ENCODE measurements at regions not wholly inside any gene's neighbourhood (a gene's known extent, or its start where the extent isn't known, plus 50 kb on each side); places are given as distances from the start of the nearest gene placed in this dataset.

DNA sequence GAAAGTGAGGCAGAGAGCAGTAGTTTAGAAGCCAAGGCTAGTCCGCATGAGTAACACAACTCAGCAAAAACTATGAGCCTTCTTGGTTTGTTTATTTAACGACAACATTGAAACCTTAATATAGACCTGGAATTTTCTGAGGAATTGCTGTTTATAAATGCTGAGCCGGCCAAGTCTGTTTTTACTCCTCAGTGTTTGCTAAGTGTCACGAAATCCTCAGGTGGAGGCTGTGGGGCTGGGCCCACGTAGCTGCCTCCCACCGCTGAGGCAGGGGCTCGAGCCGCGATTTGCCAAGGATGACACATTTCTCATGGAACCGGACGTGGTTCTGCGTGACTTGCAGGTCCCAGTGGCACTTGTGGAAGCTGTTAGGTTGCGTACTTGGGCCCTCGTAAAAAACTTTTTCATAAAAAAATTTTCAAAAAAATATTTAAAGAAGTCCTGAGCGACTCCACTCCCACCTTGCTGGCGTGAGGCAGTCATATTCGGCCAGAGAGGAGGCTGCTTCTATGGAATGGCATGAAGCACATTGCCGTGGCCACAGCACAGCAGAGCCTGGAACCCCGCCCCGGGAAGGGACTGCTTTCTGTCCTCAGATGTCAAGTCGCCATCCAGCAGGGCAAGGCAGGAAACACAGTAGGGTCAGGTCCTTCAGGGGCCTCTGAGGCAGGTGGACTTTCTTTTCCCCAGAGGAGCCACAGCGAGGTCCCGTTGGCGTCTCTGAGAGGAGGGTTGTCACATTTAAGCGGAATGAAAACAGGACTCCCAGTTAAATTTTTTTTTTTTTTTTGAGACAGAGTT lies 64.8 kb upstream of the PCSK6 start:
- no peak for DNase-seq
- in situ Hi-C loops (cut with MboI; ENCODE audit: low pct_unique_long_range_greater_than_20kb, low sequenced_read_pairs): no loop called here

DNA sequence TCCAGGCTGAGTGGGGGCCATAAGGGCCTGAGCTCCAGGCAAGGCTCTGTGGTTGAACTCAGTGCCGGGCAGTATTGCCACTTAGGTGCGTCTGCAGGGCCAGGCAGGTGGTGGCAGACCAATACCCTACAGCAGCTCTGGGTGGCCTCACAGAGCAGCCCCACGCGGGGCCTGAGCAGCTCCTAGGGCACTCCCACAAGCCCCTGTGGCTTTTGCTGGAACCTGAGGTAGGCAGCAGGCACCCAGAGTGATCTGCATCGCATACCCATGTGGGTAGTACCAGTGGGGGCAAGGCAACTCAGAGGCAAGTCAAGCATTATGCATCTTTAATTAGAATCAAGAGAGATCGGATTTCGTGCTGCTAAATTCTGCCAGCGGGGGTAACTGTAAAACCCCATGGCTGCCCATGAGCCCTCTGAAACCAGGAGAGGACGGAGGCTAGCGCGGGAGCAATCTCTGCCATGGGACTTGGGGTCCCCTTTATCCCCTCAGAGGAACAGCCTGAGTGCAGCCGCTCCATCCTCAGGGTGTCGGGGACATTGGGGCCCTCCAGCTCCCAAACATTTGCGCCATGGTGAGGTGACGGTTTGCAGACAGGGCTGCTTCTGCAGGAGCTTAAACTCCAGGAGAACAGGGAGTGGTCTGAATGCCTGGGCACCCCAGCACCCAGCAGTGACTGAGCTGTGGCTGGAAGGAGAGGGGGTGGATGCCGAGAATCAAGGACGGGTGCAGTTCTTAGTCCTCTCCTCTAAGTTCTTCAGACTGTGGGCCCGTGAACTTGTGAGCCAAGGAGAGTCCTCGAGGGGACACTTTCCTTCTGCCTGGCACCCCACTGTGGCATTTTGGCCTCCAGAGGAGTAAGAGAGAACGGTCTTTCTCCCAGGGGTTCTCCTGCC lies 62.4 kb upstream of the PCSK6 start:
- in situ Hi-C loops (cut with MboI; ENCODE audit: low pct_unique_long_range_greater_than_20kb, low sequenced_read_pairs): no loop called here
- no peak for DNase-seq

DNA sequence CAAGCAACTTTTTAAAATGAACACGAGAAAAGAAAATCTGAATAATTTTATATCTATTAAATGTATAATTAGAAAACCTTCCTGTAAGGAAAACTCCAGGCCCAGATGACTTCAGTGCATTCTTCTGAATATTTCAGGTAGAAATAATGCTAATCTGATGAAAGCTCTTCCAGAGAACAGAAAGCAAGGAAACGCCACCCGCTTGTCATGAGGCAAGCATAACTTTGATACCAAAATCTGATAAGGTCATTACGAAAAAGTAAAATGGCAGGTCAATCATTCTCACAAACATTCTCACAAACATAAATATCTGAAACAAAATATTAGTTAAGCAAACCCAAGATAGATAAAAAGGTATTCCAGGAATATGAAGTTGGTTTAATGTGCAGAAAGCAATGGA lies 60.6 kb upstream of the PCSK6 start:
- DNase-seq: peak; percentile 23
- in situ Hi-C loops (cut with MboI; ENCODE audit: low pct_unique_long_range_greater_than_20kb, low sequenced_read_pairs): no loop called here

DNA sequence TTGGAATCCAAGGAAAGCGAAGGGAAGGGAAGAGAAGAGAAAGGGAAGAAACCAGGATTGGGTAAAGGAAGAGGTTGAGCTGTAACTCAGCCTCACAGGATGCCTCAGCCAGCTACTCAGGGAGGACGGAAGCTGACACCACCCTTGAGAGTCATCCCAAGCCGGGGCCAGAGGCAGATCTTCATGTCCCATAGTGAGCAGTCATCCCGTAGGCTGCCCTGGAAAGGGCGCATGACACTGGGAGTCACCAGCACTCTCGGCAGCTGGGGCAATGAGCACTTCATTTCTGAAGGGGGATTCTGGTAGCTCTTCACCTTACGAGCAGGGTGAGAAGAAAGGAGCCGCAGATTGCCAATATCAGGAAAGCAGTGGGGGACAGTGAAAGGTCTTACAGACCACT lies 60.1 kb upstream of the PCSK6 start:
- in situ Hi-C loops (cut with MboI; ENCODE audit: low pct_unique_long_range_greater_than_20kb, low sequenced_read_pairs): no loop called here
- no peak for DNase-seq

DNA sequence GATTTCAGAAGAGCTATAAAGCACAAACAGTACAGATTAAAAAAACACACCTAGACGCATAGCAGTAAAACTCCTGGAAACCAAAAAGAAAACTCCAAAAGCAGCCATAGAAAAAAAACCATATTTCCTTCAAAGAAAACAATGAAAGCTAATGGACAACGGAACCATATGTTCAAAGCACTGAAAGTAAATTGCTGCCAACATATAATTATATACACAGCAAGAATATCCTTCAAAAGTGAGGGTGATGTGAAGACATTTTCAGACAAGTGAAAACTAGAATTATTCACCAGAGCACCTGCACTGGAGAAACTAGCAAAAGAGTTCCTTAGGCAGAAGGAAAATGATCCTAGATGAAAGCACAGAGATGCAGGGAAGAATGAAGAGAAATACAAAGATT lies 58.2 kb upstream of the PCSK6 start:
- no peak for DNase-seq
- in situ Hi-C loops (cut with MboI; ENCODE audit: low pct_unique_long_range_greater_than_20kb, low sequenced_read_pairs): no loop called here

DNA sequence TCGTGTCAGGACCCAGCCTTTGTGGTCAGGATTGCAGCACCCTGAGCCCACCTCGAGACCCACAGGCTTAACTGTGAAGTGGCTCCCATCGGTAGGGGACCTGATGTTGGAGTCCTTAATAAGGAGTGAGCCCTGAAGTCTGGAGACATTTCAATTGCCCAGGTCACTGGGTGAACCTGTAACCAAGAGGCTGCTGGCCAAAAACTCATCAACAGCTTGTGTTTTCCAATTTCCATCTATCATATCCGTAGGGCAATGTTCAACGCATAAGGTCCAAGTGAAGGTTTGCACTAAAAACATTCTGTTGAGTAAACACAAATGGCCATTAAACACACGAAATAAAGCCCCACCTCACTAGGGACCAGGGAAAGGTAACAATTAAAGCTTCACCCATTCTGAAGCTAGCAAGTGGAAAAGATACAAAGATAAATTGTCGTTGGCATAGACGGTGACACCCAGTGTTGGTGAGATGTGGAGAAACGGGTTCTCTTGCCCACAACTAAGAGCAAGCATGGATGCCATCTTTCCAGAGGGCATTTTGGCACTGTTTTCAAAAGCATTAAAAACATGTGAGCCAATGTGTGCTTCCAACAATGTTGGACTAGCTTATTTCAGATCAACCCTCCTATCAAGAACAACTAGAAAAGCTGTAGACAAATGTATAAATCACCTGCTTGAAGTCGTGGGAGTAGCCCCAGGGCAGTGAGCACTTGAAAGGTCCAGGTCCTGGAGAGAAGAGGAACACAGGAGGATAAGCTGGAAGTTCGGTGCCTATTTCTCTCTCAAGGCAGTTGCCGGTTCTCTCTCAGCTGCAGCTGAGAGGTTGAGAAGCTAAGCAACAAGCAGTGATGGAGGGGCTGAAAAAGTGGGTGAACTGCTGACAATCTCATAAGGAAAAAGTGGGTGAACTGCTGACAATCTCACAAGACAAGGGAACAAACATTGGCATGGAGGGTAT lies 56.3 kb upstream of the PCSK6 start:
- DNase-seq: no peak
- in situ Hi-C loops (cut with MboI; ENCODE audit: low pct_unique_long_range_greater_than_20kb, low sequenced_read_pairs): no loop called here

DNA sequence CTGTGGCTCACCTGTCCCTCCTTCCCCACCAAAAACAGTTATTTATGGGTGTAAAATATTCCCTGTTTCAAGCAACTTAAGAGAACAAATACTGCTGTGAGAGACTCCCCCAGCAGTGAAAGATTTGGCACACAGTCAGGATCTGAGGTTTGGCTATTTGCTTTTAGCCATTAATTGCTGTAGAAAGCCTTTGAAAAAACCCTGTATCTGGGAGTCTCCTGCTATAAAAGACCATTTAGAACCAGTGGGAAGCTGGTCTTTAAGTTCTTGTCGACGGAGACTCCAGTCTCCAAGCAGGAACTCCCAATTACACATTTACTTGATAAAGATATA lies 55.1 kb upstream of the PCSK6 start:
- DNase-seq: no peak
- in situ Hi-C loops (cut with MboI; ENCODE audit: low pct_unique_long_range_greater_than_20kb, low sequenced_read_pairs): no loop called here

DNA sequence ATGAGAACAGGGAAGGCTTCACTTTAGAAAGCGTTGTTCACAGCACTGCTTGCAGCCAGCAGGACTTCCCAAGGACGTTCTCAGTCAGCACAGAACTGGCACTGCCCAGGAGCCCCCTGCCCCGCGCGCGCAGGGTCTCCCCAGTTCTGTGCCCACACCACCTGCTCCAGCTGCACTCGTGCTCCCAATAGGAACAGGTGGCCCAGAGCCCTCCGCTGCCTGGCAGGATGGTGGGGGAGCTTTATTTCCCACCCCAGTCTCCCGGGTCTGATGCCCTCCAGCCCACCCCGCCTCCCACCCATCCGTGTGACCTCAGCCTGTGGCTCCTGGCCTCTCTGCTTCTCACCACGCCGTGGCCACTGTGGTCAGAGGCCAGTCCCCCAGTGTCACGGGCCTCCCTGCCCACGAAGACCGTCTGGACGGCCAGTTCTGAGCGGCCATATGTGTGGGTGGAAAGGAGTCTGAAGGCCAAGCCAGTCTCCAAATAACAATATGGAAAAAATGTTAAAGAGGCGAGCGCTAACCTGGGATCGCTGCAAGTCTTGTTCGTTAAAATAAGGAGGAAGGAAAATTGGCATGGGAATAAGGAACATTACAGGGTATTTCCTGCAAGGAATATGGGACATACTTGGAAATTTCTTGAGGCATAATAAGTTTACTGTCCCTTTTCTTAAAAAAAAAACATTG lies 54.6 kb upstream of the PCSK6 start:
- in situ Hi-C loops (cut with MboI; ENCODE audit: low pct_unique_long_range_greater_than_20kb, low sequenced_read_pairs): no loop called here
- DNase-seq: no peak

DNA sequence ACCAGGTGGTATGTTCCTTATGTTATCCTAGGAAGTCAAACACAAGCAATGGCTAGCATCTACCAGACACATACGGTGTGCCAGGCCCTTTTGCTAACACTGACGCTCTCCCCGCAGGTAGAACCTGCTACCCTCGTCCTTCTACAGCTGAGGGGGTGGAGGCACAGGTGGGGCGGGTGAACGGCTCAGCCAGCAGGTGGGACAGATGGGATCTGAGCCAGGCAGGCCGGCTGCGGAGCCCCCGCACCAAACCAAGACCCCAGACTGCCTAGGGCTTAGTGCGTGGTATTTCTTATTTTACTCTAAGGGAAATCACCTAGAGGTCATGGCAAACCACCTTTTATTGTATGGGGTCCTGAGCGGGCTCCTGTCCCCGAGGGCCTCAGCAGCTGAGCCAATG lies 53.9 kb upstream of the PCSK6 start:
- in situ Hi-C loops (cut with MboI; ENCODE audit: low pct_unique_long_range_greater_than_20kb, low sequenced_read_pairs): no loop called here
- no peak for DNase-seq

DNA sequence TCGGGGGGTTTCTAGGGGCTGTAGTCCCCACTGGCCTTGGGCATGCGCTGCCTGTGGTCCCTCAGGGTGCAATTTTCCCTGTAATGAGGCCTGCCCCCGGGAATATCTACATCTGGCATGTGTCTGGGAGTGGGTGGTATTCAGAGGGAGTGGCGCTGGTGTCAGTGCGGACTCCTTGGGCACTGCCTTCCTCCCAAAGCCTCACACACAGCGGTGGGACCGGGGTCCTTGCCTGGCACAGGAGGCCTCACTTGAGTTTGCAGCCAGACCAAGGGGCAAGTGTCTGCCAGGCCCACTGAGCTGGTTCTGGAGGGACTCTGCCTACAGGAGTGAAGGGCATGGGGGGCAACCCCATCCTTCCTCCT lies 53.5 kb upstream of the PCSK6 start:
- no peak for DNase-seq
- in situ Hi-C loops (cut with MboI; ENCODE audit: low pct_unique_long_range_greater_than_20kb, low sequenced_read_pairs): no loop called here

DNA sequence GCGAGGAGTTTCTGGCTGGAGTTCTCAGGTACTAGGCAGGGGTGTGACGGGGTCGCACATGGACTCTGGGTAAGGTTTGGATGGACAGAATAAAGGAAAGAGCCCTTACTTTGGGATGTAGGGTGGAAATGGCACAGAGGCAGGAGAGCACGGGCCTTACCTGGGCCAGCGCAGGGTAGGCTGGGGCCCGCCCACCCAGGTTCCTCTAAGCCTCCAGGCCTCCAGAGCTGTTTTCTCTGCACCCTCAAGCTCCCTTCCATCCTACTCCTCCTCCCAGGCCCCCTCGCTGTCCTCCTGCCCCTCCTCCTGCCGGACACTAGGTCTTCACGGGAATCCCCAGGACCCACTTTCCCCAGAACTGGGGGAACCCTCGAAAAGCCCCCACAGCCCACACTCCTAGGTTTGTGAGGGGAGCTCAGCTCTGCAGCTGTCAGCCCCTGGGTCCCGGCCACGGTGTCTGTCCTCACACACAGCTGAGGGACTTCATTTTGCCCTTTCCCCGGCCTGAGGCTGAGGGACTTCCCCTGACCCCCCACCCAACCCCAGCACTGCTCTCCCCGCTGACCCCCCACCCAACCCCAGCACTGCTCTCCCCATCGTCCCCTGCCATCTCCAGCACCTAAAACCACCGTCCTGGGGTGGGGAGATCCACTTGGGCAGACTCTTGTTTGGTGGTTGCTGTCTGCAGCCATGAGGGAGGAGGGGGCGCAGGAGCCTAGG lies 53.0 kb upstream of the PCSK6 start:
- in situ Hi-C loops (cut with MboI; ENCODE audit: low pct_unique_long_range_greater_than_20kb, low sequenced_read_pairs): no loop called here
- no peak for DNase-seq

DNA sequence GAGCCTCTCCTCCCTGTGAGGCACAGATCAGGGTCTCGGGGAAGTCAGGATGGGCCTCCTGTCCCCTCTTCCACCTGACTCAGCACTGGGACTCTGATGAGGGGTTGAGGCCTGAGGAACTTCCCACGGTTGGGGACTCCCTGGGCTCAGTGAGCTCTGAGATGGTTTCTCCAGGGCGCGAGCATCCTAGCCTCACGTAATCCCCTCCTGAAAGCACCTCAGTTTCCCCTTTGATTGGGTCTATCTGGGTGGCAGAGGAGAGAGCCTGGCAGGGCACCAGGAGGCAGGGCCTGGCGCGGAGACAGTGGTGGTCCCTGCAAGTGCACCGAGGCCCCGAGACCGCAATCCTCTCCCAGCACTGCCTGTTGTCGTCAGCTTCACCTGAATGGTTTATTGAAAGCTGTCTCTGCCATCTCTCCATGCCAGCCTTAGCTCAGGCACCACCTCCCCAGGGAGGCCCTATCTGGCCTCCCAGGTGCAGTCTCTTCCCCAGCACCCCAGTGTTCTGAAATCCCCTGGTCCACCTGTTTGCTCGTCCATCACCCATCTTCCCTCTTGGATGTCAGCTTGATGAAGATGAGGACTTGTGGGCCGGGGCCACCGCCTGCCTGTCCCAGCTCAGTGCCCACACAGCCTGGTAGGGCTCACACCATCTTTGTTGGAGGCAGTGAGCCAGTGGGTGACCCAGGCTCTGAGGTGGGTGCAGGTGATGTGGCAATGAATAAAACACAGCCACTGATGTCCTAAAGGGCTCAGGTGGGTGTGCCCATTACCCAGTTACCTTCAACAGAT lies 52.2 kb upstream of the PCSK6 start:
- no peak for DNase-seq
- in situ Hi-C loops (cut with MboI; ENCODE audit: low pct_unique_long_range_greater_than_20kb, low sequenced_read_pairs): no loop called here

DNA sequence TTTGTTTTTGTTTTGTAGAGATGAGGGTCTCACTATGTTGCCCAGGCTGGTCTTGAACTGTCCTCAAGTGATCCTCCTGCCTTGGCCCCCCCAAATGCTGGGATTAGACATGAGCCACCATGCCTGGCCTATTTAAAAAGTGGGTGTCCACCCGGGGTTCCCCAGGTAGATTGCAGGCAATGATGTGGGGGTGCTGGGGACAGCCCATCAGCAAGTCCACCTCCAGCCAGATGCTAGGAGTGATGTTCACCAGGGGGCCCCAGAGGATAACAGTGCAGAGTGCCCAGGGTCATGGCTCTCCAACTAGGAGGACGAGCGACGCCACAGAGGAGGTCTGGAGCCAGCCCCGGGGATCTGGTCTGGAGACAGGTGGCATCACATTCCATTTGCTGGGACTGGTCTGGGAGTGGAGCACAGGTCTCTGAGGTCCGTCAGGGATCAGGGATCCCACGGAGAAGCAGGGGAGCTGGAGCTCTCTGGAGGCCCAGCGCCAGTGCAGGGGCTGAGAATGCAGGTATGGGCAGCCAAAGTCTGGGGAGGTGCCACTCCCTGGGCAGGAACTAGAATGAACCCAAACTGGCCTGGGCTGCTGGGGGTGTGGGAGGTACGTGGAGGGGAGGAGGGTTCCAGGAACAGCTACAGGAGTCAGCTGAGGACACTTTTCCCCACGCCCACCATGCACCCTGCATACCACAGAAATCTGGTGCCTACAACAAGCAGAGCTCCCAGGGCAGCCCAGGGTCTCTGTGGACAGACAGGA lies 51.2 kb upstream of the PCSK6 start:
- no peak for DNase-seq
- in situ Hi-C loops (cut with MboI; ENCODE audit: low pct_unique_long_range_greater_than_20kb, low sequenced_read_pairs): no loop called here

DNA sequence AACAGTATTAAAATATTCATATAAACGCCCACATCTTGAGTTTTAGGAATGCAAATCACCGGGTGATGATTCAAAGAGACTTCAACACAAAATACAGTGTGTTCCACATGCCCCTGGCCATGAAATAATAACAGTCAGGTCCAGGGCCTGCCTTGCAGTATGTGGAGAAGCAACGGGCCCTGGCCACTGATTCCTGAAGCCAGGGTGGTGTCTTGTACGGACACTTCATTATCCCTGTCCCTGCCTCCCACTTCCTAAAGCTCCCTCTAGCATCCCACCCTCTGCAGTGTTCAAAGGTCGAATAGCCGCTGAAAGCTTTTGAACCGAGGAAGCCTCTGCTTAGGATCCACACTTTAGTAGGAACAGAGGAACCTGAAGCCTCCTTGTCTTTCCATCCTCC lies 50.4 kb upstream of the PCSK6 start:
- in situ Hi-C loops (cut with MboI; ENCODE audit: low pct_unique_long_range_greater_than_20kb, low sequenced_read_pairs): no loop called here
- no peak for DNase-seq

DNA sequence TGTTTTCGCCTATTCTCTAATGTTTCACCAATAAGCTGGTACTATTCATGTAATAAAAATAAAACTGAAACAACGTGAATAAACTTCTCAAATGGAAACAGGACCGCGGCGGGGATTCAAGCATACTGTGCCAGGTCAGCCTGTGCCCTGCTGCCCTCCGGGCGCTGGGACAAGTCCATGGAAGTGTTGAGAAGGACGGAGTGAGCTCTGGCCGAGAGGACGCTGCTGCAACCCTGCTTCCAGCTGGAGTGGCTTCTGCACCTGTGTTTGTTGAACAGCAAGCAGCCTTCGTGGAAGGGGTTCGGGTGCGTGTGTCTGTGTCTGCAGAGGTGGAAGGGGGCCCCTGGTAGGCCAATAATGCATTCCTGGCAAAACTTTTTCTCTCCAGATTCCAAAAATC lies 50.0 kb upstream of the PCSK6 start:
- DNase-seq: no peak
- in situ Hi-C loops (cut with MboI; ENCODE audit: low pct_unique_long_range_greater_than_20kb, low sequenced_read_pairs): no loop called here

Measured in KBM-7 (cell line).